Activated naive CD8-positive, alpha-beta T cell treated with anti-CD3 and anti-CD28 coated beads for 36 hours (primary cell): ENCODE measurements at regions not wholly inside any gene's neighbourhood (a gene's known extent, or its start where the extent isn't known, plus 50 kb on each side); places are given as distances from the start of the nearest gene placed in this dataset.

Experiments used
- DNase-seq: peaks from one replicate; pipeline ENCODE4 v3.0.0; 2021
- H3K27ac Mint-ChIP-seq: one replicate; pipeline ENCODE4 v1.8.0; 2022; ENCODE audit warnings: mild to moderate bottlenecking, moderate library complexity, mixed read lengths
- H3K27me3 Mint-ChIP-seq: one replicate; pipeline ENCODE4 v1.8.0; 2022; ENCODE audit warnings: mild to moderate bottlenecking, mixed read lengths
- H3K36me3 Mint-ChIP-seq: one replicate; pipeline ENCODE4 v1.8.0; 2021; ENCODE audit warnings: mild to moderate bottlenecking, mixed read lengths
- H3K4me1 Mint-ChIP-seq: one replicate; pipeline ENCODE4 v1.8.0; 2021; ENCODE audit warnings: mixed read lengths
- H3K4me3 Mint-ChIP-seq: one replicate; pipeline ENCODE4 v1.8.0; 2022; ENCODE audit warnings: mild to moderate bottlenecking, moderate library complexity, mixed read lengths
- H3K9me3 Mint-ChIP-seq: one replicate; pipeline ENCODE4 v1.8.0; 2022; ENCODE audit warnings: mixed read lengths

- no peaks in the 10 kb centered on the region for H3K27me3 Mint-ChIP-seq
- H3K36me3 Mint-ChIP-seq, result no peaks in the 10 kb centered on the region
- no peaks in the 10 kb centered on the region for H3K4me1 Mint-ChIP-seq
- peaks cover 10% of the 10 kb centered on the region for H3K9me3 Mint-ChIP-seq
- DNase-seq, result no peak
- no peak overlapping the region for H3K27ac Mint-ChIP-seq
- H3K4me3 Mint-ChIP-seq, result no peak overlapping the region
These were observed 405.3 kb downstream of the TGFB2 start for GRCh38 chr1:218750216-218750970.

- Mint-ChIP-seq H3K4me1 (no peaks in the 10 kb centered on the region), H3K27ac (no peak overlapping the region), H3K36me3 (no peaks in the 10 kb centered on the region), H3K9me3 (peaks cover 5% of the 10 kb centered on the region), H3K27me3 (no peaks in the 10 kb centered on the region), H3K4me3 (no peak overlapping the region)
- DNase-seq, result no peak
These were observed 406.2 kb downstream of the TGFB2 start for GRCh38 chr1:218751208-218751948.

- Mint-ChIP-seq H3K27me3 (no peaks in the 10 kb centered on the region), H3K36me3 (no peaks in the 10 kb centered on the region), H3K4me1 (no peaks in the 10 kb centered on the region), H3K27ac (no peak overlapping the region), H3K4me3 (no peak overlapping the region), H3K9me3 (peaks cover 5% of the 10 kb centered on the region)
- DNase-seq, result no peak
These were observed 407.0 kb downstream of the TGFB2 start for GRCh38 chr1:218752126-218752525.

GRCh38 chr1:218754477-218754876, 409.3 kb downstream of the TGFB2 start:
- Mint-ChIP-seq H3K4me3 (no peak overlapping the region), H3K36me3 (no peaks in the 10 kb centered on the region), H3K9me3 (peaks cover 2% of the 10 kb centered on the region), H3K4me1 (no peaks in the 10 kb centered on the region), H3K27me3 (no peaks in the 10 kb centered on the region), H3K27ac (no peak overlapping the region)
- no peak for DNase-seq

- Mint-ChIP-seq H3K27ac (no peak overlapping the region), H3K9me3 (peaks cover 2% of the 10 kb centered on the region), H3K27me3 (no peaks in the 10 kb centered on the region), H3K4me1 (no peaks in the 10 kb centered on the region), H3K4me3 (no peak overlapping the region), H3K36me3 (no peaks in the 10 kb centered on the region)
- DNase-seq, result no peak
These were observed 410.0 kb downstream of the TGFB2 start for GRCh38 chr1:218755128-218755527.

GRCh38 chr1:218759795-218760194, 413.9 kb upstream of the LYPLAL1 start:
- no peak overlapping the region for H3K27ac Mint-ChIP-seq
- H3K9me3 Mint-ChIP-seq, result no peaks in the 10 kb centered on the region
- DNase-seq, result no peak
- no peaks in the 10 kb centered on the region for H3K4me1 Mint-ChIP-seq
- H3K4me3 Mint-ChIP-seq, result no peak overlapping the region
- H3K36me3 Mint-ChIP-seq, result no peaks in the 10 kb centered on the region
- H3K27me3 Mint-ChIP-seq, result no peaks in the 10 kb centered on the region

- H3K36me3 Mint-ChIP-seq, result no peaks in the 10 kb centered on the region
- H3K27me3 Mint-ChIP-seq, result no peaks in the 10 kb centered on the region
These were observed 412.8 kb upstream of the LYPLAL1 start for GRCh38 chr1:218760601-218761570.

GRCh38 chr1:218763538-218763937, 410.1 kb upstream of the LYPLAL1 start:
- Mint-ChIP-seq H3K9me3 (no peaks in the 10 kb centered on the region), H3K4me1 (no peaks in the 10 kb centered on the region), H3K36me3 (no peaks in the 10 kb centered on the region), H3K4me3 (no peak overlapping the region), H3K27me3 (no peaks in the 10 kb centered on the region), H3K27ac (no peak overlapping the region)
- DNase-seq, result no peak

More at GRCh38 chr1:218760601-218761570, 412.8 kb upstream of the LYPLAL1 start:
- Mint-ChIP-seq H3K27ac (no peak overlapping the region), H3K4me3 (no peak overlapping the region), H3K4me1 (no peaks in the 10 kb centered on the region), H3K9me3 (no peaks in the 10 kb centered on the region)
- no peak for DNase-seq

- H3K36me3 Mint-ChIP-seq, result no peaks in the 10 kb centered on the region
- H3K27ac Mint-ChIP-seq, result no peak overlapping the region
- H3K9me3 Mint-ChIP-seq, result no peaks in the 10 kb centered on the region
- no peak for DNase-seq
- H3K27me3 Mint-ChIP-seq, result no peaks in the 10 kb centered on the region
- H3K4me3 Mint-ChIP-seq, result no peak overlapping the region
- H3K4me1 Mint-ChIP-seq, result no peaks in the 10 kb centered on the region
These were observed 407.9 kb upstream of the LYPLAL1 start for GRCh38 chr1:218765753-218766152.

GRCh38 chr1:218771931-218772330, 401.7 kb upstream of the LYPLAL1 start:
- Mint-ChIP-seq H3K27me3 (no peaks in the 10 kb centered on the region), H3K4me1 (no peaks in the 10 kb centered on the region), H3K27ac (no peak overlapping the region), H3K36me3 (no peaks in the 10 kb centered on the region), H3K4me3 (no peak overlapping the region), H3K9me3 (peaks cover 2% of the 10 kb centered on the region)
- no peak for DNase-seq

GRCh38 chr1:218772575-218772974, 401.1 kb upstream of the LYPLAL1 start:
- peaks cover 2% of the 10 kb centered on the region for H3K9me3 Mint-ChIP-seq
- no peak overlapping the region for H3K27ac Mint-ChIP-seq
- no peak for DNase-seq
- H3K27me3 Mint-ChIP-seq, result no peaks in the 10 kb centered on the region
- H3K36me3 Mint-ChIP-seq, result no peaks in the 10 kb centered on the region
- H3K4me1 Mint-ChIP-seq, result no peaks in the 10 kb centered on the region
- H3K4me3 Mint-ChIP-seq, result no peak overlapping the region

GRCh38 chr1:218775501-218776021, 398.1 kb upstream of the LYPLAL1 start:
- no peaks in the 10 kb centered on the region for H3K4me1 Mint-ChIP-seq
- H3K36me3 Mint-ChIP-seq, result no peaks in the 10 kb centered on the region
- no peak overlapping the region for H3K27ac Mint-ChIP-seq
- no peak overlapping the region for H3K4me3 Mint-ChIP-seq
- DNase-seq, result no peak
- peaks cover 2% of the 10 kb centered on the region for H3K9me3 Mint-ChIP-seq
- H3K27me3 Mint-ChIP-seq, result no peaks in the 10 kb centered on the region

GRCh38 chr1:218778257-218779126, 395.2 kb upstream of the LYPLAL1 start:
- no peak overlapping the region for H3K4me3 Mint-ChIP-seq
- H3K9me3 Mint-ChIP-seq, result no peaks in the 10 kb centered on the region
- H3K4me1 Mint-ChIP-seq, result no peaks in the 10 kb centered on the region
- H3K36me3 Mint-ChIP-seq, result no peaks in the 10 kb centered on the region
- no peaks in the 10 kb centered on the region for H3K27me3 Mint-ChIP-seq
- no peak for DNase-seq
- H3K27ac Mint-ChIP-seq, result no peak overlapping the region
